Motor neuron (in vitro differentiated cells): ENCODE measurements at regions not wholly inside any gene's neighbourhood (a gene's known extent, or its start where the extent isn't known, plus 50 kb on each side); places are given as distances from the start of the nearest gene placed in this dataset.

Experiments used
- ATAC-seq, 8 experiments: fragments of 200-7000 bp; cut with Tn5 transposase; replicated peaks in 6 of 8; 2 replicates each; pipeline ENCODE4 v1.8.0; 2021; ENCODE audit warnings: mild to moderate bottlenecking in 8 of 8, moderate library complexity in 8 of 8
- H3K27ac ChIP-seq, 2 donors: fragments of 250-450 bp; sonication (Bioruptor Pico); 2 replicates each; pipeline ENCODE4 v1.9.0; 2021; ENCODE audit warnings: antibody characterized with exemption in 2 of 2, mild to moderate bottlenecking in 2 of 2, moderate library complexity in 1 of 2
- H3K4me1 ChIP-seq, 2 donors: fragments of 250-450 bp; sonication (Bioruptor Pico); replicated peaks in 1 of 2; 2 replicates each; pipeline ENCODE4 v1.6.1; 2021; ENCODE audit warnings: antibody characterized with exemption in 2 of 2, mild to moderate bottlenecking in 2 of 2, moderate library complexity in 1 of 2
- H3K4me3 ChIP-seq, 5 donors: fragments of 250-450 bp; sonication (Bioruptor Pico); 2 replicates each; pipeline ENCODE4 v1.9.0; 2021; ENCODE audit warnings: antibody characterized with exemption in 5 of 5, mild to moderate bottlenecking in 5 of 5, moderate library complexity in 4 of 5
- WGBS, 10 experiments: fragments of 450-650 bp; shearing (Covaris generic); methylation state at CpG; one replicate each; pipeline ENCODE4 v1.0.0; 2022; 5-methylcytosine and 5-hydroxymethylcytosine counted together
- in situ Hi-C, 9 experiments: fragments of 400-800 bp; cut with MboI; loops; one replicate each; pipeline ENCODE4 v1.15.0; 2021; ENCODE audit warnings: low sequenced_read_pairs in 9 of 9, low pct_unique_long_range_greater_than_20kb in 2 of 9; ENCODE audit not compliant: unreplicated experiment in 9 of 9

DNA sequence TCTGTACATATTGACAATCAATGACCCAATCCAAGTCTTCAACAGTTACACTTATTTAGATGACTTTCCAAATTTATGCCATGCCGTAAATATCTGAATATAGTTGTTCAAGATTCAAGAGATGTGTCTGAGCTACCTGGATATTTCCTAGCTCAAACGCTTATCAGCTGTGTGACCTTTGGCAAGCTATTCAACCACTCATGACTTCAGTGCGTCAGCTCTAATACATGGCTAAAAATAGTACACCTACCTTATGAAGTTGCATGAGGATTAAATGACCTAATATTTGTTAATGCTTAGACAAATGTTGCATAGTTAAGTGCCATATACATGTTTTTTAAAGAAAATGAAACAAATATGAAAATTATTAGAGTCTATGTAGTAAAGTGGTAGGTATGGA, 704.1 kb downstream of the OLFM4 start:
- Histone ChIP-seq H3K4me1 (no peaks in the 10 kb centered on the region), H3K27ac (no peak overlapping the region), H3K4me3 (no peak overlapping the region)
- 0 to 100% (median 60%) methylated on average over 1 to 3 of the region's 3 CpGs; no CpG with 5 or more reads in 3 of the 10 experiments for WGBS, 10 experiments
- no peak for ATAC-seq
- in situ Hi-C loops = no loop called here

DNA sequence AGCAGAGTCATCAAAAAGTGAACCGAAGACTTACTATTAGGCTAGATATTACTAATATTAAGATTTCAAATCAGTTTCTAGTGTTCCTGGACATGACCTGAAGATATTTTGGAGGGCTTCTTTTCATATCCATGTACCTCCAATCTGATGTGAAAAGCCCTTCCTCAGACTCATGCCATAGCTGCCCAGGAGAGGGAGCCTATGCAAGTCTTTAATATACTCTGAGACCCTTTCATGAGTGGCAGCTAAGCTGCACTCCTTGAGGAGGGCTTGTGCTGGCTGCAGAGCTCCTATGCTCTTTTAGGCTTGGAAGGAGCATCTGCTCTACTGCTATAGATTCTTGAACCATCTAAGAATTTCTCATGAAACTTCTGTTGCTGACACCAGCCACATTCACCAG, 715.3 kb downstream of the OLFM4 start:
- ATAC-seq = no peak
- Histone ChIP-seq H3K4me3 (no peak overlapping the region), H3K27ac (no peak overlapping the region), H3K4me1 (peaks cover 0 to 9% of the 10 kb centered on the region in 2 donors)
- in situ Hi-C loops = no loop called here
- 17 to 100% (median 59%) methylated on average over 1 of the region's 1 CpG; no CpG with 5 or more reads in 4 of the 10 experiments for WGBS, 10 experiments

DNA sequence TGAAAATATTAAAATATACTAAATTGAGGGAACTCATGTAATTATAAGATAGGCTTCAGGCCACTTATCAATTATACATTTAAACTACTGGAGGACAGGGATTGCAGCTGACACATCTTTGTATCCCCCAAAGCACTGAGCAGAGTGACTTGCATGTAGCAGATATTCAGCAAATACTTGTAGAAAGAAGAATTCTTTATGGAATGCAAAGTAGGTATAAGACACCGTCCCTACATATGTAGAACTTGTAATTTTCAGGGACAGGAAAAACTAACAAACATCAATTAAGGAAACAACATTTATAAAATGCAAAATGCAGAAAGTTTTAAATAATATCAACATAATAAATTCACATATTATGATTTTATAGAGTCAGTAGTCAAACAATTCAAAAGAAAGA, 719.2 kb downstream of the OLFM4 start:
- in situ Hi-C loops = no loop called here
- 0 to 90% (median 80%) methylated on average over 1 of the region's 1 CpG; no CpG with 5 or more reads in 1 of the 10 experiments for WGBS, 10 experiments
- H3K27ac ChIP-seq = no peak overlapping the region
- no peak overlapping the region for H3K4me3 ChIP-seq
- ATAC-seq = peak in 1 of 8 experiments; percentile 93
- H3K4me1 ChIP-seq = peaks cover 0 to 9% of the 10 kb centered on the region in 2 donors

DNA sequence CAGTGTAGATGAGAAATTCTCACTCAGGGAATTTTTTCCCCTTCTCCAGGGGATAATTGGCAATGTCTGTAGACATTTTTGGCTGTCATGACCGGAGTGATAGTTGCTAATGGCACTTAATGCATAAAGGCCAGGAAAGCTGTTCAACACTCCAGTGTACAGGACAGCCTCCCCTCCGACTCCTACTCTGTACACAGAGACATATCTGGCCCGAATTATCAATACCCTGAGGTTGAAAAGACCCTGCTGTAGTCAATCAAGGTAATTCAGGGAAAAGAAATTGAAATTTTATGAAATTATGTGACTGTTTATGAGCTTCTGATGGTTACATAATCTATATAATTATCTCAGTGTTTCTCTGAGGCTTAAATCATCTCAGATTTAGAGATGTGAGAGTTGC, 720.7 kb downstream of the OLFM4 start:
- Histone ChIP-seq H3K4me1 (peaks cover 0 to 9% of the 10 kb centered on the region in 2 donors), H3K27ac (no peak overlapping the region), H3K4me3 (no peak overlapping the region)
- in situ Hi-C loops = no loop called here
- ATAC-seq = no peak
- WGBS, 10 experiments = 0 to 100% (median 67%) methylated on average over 1 to 3 of the region's 3 CpGs; no CpG with 5 or more reads in 1 of the 10 experiments

DNA sequence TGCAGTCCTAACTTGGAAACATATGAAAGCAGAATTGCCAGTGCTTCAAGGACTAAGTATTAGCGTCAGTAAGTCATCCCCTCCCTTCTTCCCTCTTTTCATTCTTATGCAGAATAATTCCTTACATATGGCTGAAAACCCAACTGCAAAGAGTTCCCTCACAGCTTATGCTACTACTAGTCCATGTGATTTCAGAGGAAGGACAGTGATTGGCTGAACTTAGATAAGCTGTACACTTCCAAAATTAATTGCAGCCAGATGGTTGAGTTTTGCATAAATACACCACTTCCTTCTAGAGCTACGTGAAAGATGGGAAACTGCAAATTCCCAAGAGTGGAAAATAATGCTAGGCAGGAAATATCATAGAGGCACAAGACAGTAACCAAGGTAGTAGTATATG, 730.4 kb downstream of the OLFM4 start:
- H3K4me3 ChIP-seq = no peak overlapping the region
- no peak overlapping the region for H3K27ac ChIP-seq
- in situ Hi-C loops = loop anchor here in 1 of 9 experiments (25.0 kb wide), 1 partner anchor 497 kb away; no protein-coding TSS in a partner anchor
- peak in 1 of 8 experiments; percentile 51 for ATAC-seq
- no peaks in the 10 kb centered on the region for H3K4me1 ChIP-seq
- 0 to 83% (median 20%) methylated on average over 1 to 2 of the region's 2 CpGs; no CpG with 5 or more reads in 1 of the 10 experiments for whole genome bisulfite sequencing, 10 experiments

DNA sequence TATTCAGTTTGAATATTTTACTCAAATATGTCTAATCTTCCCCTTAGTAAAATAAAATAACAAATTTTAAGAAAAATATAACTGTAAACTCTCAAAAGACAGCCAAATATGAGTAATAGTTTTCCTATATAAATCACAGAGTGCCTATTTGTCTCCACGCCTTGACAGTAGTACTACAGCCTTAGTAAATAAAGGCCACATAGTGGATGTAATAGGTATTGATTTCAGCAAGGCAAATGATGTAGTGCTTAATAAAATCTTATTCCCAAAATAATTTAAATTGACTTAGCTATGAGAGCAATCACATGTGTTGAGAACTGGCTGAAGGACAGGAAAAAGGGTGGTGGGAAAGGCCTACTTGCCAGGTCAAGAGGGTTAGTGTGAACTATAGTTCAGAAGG, 747.2 kb downstream of the OLFM4 start:
- Histone ChIP-seq H3K27ac (no peak overlapping the region), H3K4me3 (no peak overlapping the region), H3K4me1 (peaks cover 0 to 11% of the 10 kb centered on the region in 2 donors)
- in situ Hi-C loops = no loop called here
- ATAC-seq = no peak
- 8 to 93% (median 48%) methylated on average over 1 of the region's 1 CpG; no CpG with 5 or more reads in 6 of the 10 experiments for WGBS, 10 experiments

DNA sequence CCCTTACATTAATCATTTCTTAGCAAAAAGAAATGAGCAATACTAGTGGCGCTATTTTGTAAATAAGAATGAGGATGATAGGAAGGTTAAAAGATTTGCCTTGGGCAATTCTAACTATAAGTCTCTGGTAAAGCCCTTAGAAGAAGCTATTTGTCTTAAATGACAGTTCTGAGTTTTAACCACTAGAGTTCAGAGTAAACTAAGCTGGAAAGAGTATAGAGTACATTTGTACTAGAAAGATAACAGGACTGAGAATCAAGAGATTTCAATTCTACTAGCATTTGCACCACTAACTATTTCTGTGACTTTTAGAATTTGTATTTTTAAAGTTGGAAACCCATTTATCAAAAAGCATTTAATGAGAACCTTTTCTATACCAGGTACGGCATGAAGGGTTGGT, 750.3 kb downstream of the OLFM4 start:
- no peak for ATAC-seq
- in situ Hi-C loops = no loop called here
- H3K27ac ChIP-seq = no peak overlapping the region
- H3K4me1 ChIP-seq = peaks cover 4 to 20% of the 10 kb centered on the region in 2 donors
- H3K4me3 ChIP-seq = no peak overlapping the region
- WGBS, 10 experiments = 18 to 100% (median 88%) methylated on average over 1 to 2 of the region's 2 CpGs

DNA sequence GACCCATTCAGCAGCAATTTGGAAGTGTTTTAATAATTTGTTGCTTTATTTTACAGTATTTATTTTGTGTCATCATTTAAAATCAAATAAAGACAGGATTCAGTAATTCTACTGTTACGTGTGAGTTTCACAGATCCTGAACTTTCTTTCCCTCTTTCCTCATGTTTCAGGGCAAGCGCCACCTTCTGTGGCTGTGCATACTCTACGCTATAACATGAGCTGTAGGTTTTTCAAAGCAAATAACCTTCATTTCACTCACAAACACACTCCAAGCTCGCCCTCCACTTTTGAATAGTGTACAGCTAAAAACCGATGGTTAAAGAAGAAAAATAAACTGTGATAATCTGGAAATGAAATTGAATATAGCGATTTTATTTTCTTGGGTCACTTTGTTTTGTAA, 753.3 kb downstream of the OLFM4 start:
- in situ Hi-C loops = no loop called here
- WGBS, 10 experiments = 6 to 52% (median 18%) methylated on average over 2 to 6 of the region's 6 CpGs
- peaks cover 4 to 20% of the 10 kb centered on the region in 2 donors for H3K4me1 ChIP-seq
- peak in 4 of 8 experiments; percentile 33 to 70 (median 50) for ATAC-seq
- no peak overlapping the region for H3K27ac ChIP-seq
- H3K4me3 ChIP-seq = no peak overlapping the region

DNA sequence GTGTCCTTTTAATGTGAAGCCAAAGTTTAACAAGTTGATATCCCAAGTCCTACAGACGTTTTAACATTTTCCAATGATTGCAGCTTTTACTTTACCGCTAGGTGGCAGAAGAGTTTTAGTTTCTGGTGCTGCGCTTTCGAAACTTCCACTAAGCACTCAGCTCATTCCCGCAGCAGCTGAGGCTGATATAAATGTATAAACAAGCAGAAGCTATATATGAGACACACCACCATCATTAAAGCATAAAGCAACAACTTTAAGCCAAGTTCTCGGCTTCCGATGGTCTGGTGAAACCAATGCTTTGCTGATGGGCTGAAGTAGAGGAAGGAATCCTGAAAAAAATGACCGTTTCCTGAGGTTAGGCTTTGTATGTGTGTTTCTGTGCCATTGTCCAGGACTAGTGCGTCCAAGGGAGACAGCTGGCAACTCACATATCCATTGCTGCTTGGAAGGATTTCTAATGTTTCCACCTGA, 753.9 kb downstream of the OLFM4 start:
- Histone ChIP-seq H3K4me3 (peak overlapping the region in 4 of 5 donors; percentile 9 to 19 (median 14)), H3K27ac (no peak overlapping the region), H3K4me1 (peaks cover 4 to 17% of the 10 kb centered on the region in 2 donors)
- in situ Hi-C loops = no loop called here
- WGBS, 10 experiments = 0 to 12% (median 7%) methylated on average over 1 to 9 of the region's 9 CpGs; no CpG with 5 or more reads in 1 of the 10 experiments
- peak; percentile 77 to 88 (median 83) for ATAC-seq

DNA sequence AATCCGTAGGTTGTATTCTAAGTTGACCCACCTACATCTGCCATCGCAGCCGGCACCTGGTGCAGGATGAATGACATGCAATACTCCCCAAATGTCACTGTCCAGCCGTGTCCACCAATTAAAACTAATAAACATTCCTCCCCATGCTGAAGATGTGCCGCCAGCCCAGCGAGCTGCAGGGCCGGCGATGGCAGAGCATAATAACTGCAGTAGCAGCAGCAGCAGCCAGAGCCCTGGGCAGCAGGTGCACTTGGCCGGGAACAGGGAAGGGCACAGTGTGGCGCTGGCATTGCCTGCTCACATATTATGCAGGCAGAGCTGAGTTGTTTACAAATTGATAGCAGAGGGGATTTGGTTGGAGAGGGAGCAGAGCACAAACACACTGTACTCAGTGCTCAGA, 754.9 kb downstream of the OLFM4 start:
- H3K4me3 ChIP-seq = no peak overlapping the region

DNA sequence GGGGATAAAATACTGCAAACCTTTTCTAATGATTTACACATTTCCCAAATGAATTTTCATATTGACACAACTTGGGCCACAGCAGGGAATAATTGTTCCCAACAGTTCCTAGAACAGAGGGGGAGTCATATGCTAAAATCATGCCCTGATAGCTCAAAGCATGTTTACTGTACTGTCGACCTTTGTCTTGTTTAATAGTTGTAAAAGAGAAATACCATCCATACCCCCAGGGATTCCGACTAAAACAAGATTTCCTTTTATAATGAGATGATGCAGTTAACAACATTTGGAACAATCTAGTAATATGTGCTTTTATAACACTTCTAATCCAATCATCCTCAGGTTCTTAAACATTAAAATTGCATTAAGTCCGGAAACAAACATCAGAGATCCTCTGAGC, 759.7 kb downstream of the OLFM4 start:
- Histone ChIP-seq H3K4me1 (peaks cover 0 to 20% of the 10 kb centered on the region in 2 donors), H3K4me3 (no peak overlapping the region), H3K27ac (no peak overlapping the region)
- WGBS, 10 experiments = 0 to 80% (median 18%) methylated on average over 1 to 3 of the region's 3 CpGs; no CpG with 5 or more reads in 2 of the 10 experiments
- ATAC-seq = peak in 3 of 8 experiments; percentile 39 to 48 (median 41)
- in situ Hi-C loops = no loop called here

More for the DNA sequence above, 754.9 kb downstream of the OLFM4 start:
- 35 to 100% (median 61%) methylated on average over 1 to 5 of the region's 10 CpGs; no CpG with 5 or more reads in 6 of the 10 experiments for WGBS, 10 experiments
- in situ Hi-C loops = no loop called here
- ATAC-seq = peak in 5 of 8 experiments; percentile 30 to 65 (median 34)
- Histone ChIP-seq H3K4me1 (peaks cover 4 to 18% of the 10 kb centered on the region in 2 donors), H3K27ac (no peak overlapping the region)

DNA sequence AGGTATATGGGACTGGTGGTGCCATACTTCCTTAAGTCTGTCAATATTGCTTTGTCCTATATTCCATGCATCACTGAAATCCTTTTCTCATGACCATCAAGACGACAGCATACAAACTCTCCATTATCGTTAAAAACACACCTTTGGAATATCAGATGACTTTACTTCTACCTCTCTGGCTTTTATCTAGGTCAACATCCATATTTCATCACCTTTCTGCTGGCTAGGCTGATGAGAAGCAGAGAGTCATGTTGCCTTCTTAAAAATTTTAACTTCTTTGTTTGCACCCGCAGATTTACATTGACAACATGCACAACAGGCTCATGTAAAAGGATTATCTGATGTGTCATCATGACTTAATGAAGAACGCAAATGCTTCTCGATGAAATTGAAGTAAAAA, 771.4 kb downstream of the OLFM4 start:
- no peak overlapping the region for H3K27ac ChIP-seq
- H3K4me3 ChIP-seq = no peak overlapping the region
- in situ Hi-C loops = no loop called here
- 6 to 100% (median 83%) methylated on average over 2 to 5 of the region's 5 CpGs for WGBS, 10 experiments
- H3K4me1 ChIP-seq = no peaks in the 10 kb centered on the region
- ATAC-seq = no peak

DNA sequence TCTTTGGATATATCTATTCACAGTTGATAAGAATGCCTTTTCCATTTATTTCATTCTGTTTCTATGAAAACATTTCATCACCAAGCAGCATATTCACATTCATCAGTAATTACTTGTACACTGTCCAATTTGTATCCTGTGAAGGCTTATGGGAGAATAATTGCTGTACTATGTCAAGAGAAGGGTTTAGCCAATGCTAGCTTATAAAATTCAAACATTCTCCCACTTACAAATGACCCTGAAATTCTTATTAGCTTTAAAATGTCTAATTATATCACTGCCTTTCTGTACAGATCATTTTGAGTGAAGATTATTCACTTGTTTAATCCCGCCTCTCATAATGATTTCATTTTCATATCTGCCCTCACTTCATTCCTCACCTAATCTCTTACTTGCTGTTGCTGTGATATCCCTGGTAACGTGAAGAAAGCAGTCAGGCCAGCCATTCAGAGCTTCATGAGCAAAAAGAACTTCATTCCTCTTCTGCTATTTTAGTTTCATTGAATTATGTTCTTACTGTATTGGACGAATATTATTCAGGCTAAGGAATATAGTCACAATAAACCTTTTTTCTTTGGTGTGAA, 778.7 kb downstream of the OLFM4 start:
- Histone ChIP-seq H3K4me1 (no peaks in the 10 kb centered on the region), H3K4me3 (no peak overlapping the region), H3K27ac (no peak overlapping the region)
- peak in 3 of 8 experiments; percentile 32 to 58 (median 35) for ATAC-seq
- in situ Hi-C loops = no loop called here
- 4 to 100% (median 78%) methylated on average over 1 to 3 of the region's 3 CpGs for WGBS, 10 experiments

DNA sequence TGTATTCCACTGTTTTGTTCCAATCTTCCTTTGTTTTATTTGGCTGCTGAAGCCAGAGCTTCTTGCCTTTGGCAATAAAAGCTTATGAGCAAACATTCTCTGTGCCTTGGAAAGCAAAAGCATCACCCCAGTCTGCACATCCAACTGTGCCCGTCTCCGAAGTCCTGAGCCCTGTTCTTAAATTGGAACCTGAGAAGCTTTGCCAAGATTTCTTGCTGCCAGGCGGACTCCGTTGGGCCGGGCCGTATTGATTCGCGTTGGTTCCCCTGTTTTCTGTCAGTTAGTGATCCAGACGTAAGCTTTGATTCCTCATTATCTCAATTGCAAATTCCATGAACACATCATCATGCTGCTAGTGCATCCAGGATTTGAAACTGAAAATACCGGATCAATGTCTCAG, 793.0 kb downstream of the OLFM4 start:
- H3K4me3 ChIP-seq = no peak overlapping the region
- H3K27ac ChIP-seq = no peak overlapping the region
- peaks cover 0 to 6% of the 10 kb centered on the region in 2 donors for H3K4me1 ChIP-seq
- WGBS, 10 experiments = 30 to 100% (median 94%) methylated on average over 2 to 10 of the region's 10 CpGs; no CpG with 5 or more reads in 2 of the 10 experiments
- in situ Hi-C loops = no loop called here
- ATAC-seq = peak in 1 of 8 experiments; percentile 38
